H9 (cell line): ENCODE measurements at regions not wholly inside any gene's neighbourhood (a gene's known extent, or its start where the extent isn't known, plus 50 kb on each side); places are given as distances from the start of the nearest gene placed in this dataset.

Experiments used
- DNase-seq: peaks from one replicate; pipeline ENCODE4 v3.0.0-alpha.2; 2017
- H2AFZ ChIP-seq: one replicate; pipeline ENCODE4 v1.6.1; 2013; ENCODE audit warnings: mild to moderate bottlenecking, low read length, control low read depth, moderate library complexity
- H2AK5ac ChIP-seq: 2 replicates; pipeline ENCODE4 v1.6.1; 2013; ENCODE audit warnings: low read length, control low read depth, mixed read lengths; ENCODE audit not compliant: insufficient read length
- H2BK120ac ChIP-seq: one replicate; pipeline ENCODE4 v1.6.1; 2013; ENCODE audit warnings: low read depth, mild to moderate bottlenecking, low read length, control low read depth, inconsistent platforms; ENCODE audit not compliant: poor library complexity, severe bottlenecking
- H2BK12ac ChIP-seq: 2 replicates; pipeline ENCODE4 v1.6.1; 2013; ENCODE audit warnings: low read length, control low read depth, mixed read lengths, low read depth; ENCODE audit not compliant: insufficient read length
- H2BK15ac ChIP-seq: 2 replicates; pipeline ENCODE4 v1.6.1; 2013; ENCODE audit warnings: low read depth, low read length, control low read depth
- H2BK20ac ChIP-seq: one replicate; pipeline ENCODE4 v1.6.1; 2013; ENCODE audit warnings: low read depth, mild to moderate bottlenecking, low read length, control low read depth, inconsistent platforms; ENCODE audit not compliant: poor library complexity, severe bottlenecking
- H2BK5ac ChIP-seq: 2 replicates; pipeline ENCODE4 v1.6.1; 2013; ENCODE audit warnings: low read length, control low read depth, mixed read lengths; ENCODE audit not compliant: insufficient read length
- H3K14ac ChIP-seq: 2 replicates; pipeline ENCODE4 v1.6.1; 2013; ENCODE audit warnings: low read length, control low read depth; ENCODE audit not compliant: insufficient read depth
- H3K18ac ChIP-seq: 2 replicates; pipeline ENCODE4 v1.6.1; 2013; ENCODE audit warnings: low read depth, mild to moderate bottlenecking, mixed read lengths, low read length, control low read depth; ENCODE audit not compliant: insufficient read length
- H3K23ac ChIP-seq: 2 replicates; pipeline ENCODE4 v1.6.1; 2013; ENCODE audit warnings: low read length, control low read depth, mixed read lengths, low read depth; ENCODE audit not compliant: insufficient read length
- H3K23me2 ChIP-seq: 2 replicates; pipeline ENCODE4 v1.6.1; 2013; ENCODE audit warnings: low read depth, mild to moderate bottlenecking, mixed read lengths, low read length, control low read depth; ENCODE audit not compliant: insufficient read length, poor library complexity, severe bottlenecking
- H3K27ac ChIP-seq: 2 replicates; pipeline ENCODE4 v1.5.1; 2013; ENCODE audit warnings: low read length, control low read depth, mixed read lengths, low read depth; ENCODE audit not compliant: insufficient read length
- H3K27me3 ChIP-seq: 2 replicates; pipeline ENCODE4 v1.6.1; 2013; ENCODE audit warnings: low read length, control low read depth, inconsistent platforms; ENCODE audit not compliant: insufficient read depth
- H3K4ac ChIP-seq: 2 replicates; pipeline ENCODE4 v1.6.1; 2013; ENCODE audit warnings: low read depth, mild to moderate bottlenecking, control low read depth, inconsistent platforms, low read length, moderate library complexity
- H3K4me1 ChIP-seq: 2 replicates; pipeline ENCODE4 v1.6.1; 2013; ENCODE audit warnings: low read length, control low read depth, inconsistent platforms; ENCODE audit not compliant: insufficient read depth
- H3K4me2 ChIP-seq: 2 replicates; pipeline ENCODE4 v1.6.1; 2013; ENCODE audit warnings: low read length, control low read depth, mixed read lengths; ENCODE audit not compliant: insufficient read length, insufficient read depth
- H3K56ac ChIP-seq: 2 replicates; pipeline ENCODE4 v1.6.1; 2013; ENCODE audit warnings: low read depth, mild to moderate bottlenecking, mixed read lengths, low read length, control low read depth; ENCODE audit not compliant: insufficient read length
- H3K79me1 ChIP-seq: 2 replicates; pipeline ENCODE4 v1.6.1; 2013; ENCODE audit warnings: low read depth, mild to moderate bottlenecking, moderate library complexity, low read length, control low read depth, inconsistent platforms; ENCODE audit not compliant: insufficient read depth, poor library complexity, severe bottlenecking
- H3K79me2 ChIP-seq: 2 replicates; pipeline ENCODE4 v1.6.1; 2013; ENCODE audit warnings: low read length, control low read depth, inconsistent platforms; ENCODE audit not compliant: insufficient read depth
- H3K9ac ChIP-seq: 2 replicates; pipeline ENCODE4 v1.6.1; 2013; ENCODE audit warnings: low read length, control low read depth, mixed read lengths; ENCODE audit not compliant: insufficient read length; ENCODE audit errors: extremely low read depth
- H3K9me3 ChIP-seq: one replicate; pipeline ENCODE4 v1.6.1; 2013; ENCODE audit warnings: low read depth, low read length, inconsistent platforms; ENCODE audit not compliant: control insufficient read depth
- H3T11ph ChIP-seq: one replicate; pipeline ENCODE4 v1.6.1; 2013; ENCODE audit warnings: mild to moderate bottlenecking, low read length, control low read depth, inconsistent platforms
- H4K20me1 ChIP-seq: one replicate; pipeline ENCODE4 v1.6.1; 2013; ENCODE audit not compliant: control insufficient read depth, insufficient read length, insufficient read depth
- H4K5ac ChIP-seq: 2 replicates; pipeline ENCODE4 v1.6.1; 2013; ENCODE audit warnings: low read depth, mild to moderate bottlenecking, mixed read lengths, low read length, control low read depth; ENCODE audit not compliant: insufficient read length
- H4K8ac ChIP-seq: replicated peaks from 2 replicates; pipeline ENCODE4 v1.6.1; 2013; ENCODE audit warnings: low read length, control low read depth, mixed read lengths, low read depth; ENCODE audit not compliant: insufficient read length
- H4K91ac ChIP-seq: 2 replicates; pipeline ENCODE4 v1.6.1; 2013; ENCODE audit warnings: low read depth, mild to moderate bottlenecking, moderate library complexity, mixed read lengths, low read length, control low read depth; ENCODE audit not compliant: insufficient read length
- H3K27ac Mint-ChIP-seq, 3 experiments: 2 replicates in 2 of 3; 3 replicates in 1 of 3; pipeline ENCODE4 v1.8.0; 2020 to 2021; ENCODE audit warnings: mixed read lengths in 3 of 3, mild to moderate bottlenecking in 1 of 3, moderate library complexity in 1 of 3
- H3K27me3 Mint-ChIP-seq: 2 replicates; pipeline ENCODE4 v1.8.0; 2021; ENCODE audit warnings: low read depth, mild to moderate bottlenecking, moderate library complexity, mixed read lengths
- H3K36me3 Mint-ChIP-seq, 3 experiments: 2 replicates in 2 of 3; 3 replicates in 1 of 3; pipeline ENCODE4 v1.8.0; 2020 to 2021; ENCODE audit warnings: low read depth in 3 of 3, mixed read lengths in 3 of 3; ENCODE audit not compliant: insufficient read depth in 1 of 3
- H3K4me1 Mint-ChIP-seq, 2 experiments: 2 replicates each; pipeline ENCODE4 v1.8.0; 2020; ENCODE audit warnings: mixed read lengths in 2 of 2
- H3K4me3 Mint-ChIP-seq, 2 experiments: 2 replicates in 1 of 2; 3 replicates in 1 of 2; pipeline ENCODE4 v1.8.0; 2020 to 2021; ENCODE audit warnings: mild to moderate bottlenecking in 2 of 2, mixed read lengths in 2 of 2, moderate library complexity in 1 of 2
- H3K9me3 Mint-ChIP-seq, 2 experiments: 2 replicates in 1 of 2; 3 replicates in 1 of 2; pipeline ENCODE4 v1.8.0; 2020; ENCODE audit warnings: mild to moderate bottlenecking in 2 of 2, mixed read lengths in 2 of 2, moderate library complexity in 1 of 2
- CTCF ChIP-seq: fragments of 200-600 bp; sonication (generic); conservative IDR thresholded peaks from 3 replicates; pipeline ENCODE4 v1.8.0; 2021; ENCODE audit warnings: antibody characterized with exemption, mild to moderate bottlenecking
- WGBS: extraction: QIAGEN DNeasy Blood & Tissue Kit; methylation state at CpG from one replicate; pipeline ENCODE4 v1.1.7; 2013; ENCODE audit warnings: missing lambda C conversion rate, low lambda C conversion rate, mixed read lengths; ENCODE audit not compliant: insufficient read length; ENCODE audit errors: extremely low coverage; 5-methylcytosine and 5-hydroxymethylcytosine counted together

- H2BK5ac ChIP-seq: no peak overlapping the region
- H4K91ac ChIP-seq: no peak overlapping the region
- no peaks in the 10 kb centered on the region for H3K4me1 Mint-ChIP-seq
- no peak overlapping the region for H3K14ac ChIP-seq
- H3K79me1 ChIP-seq: no peaks in the 10 kb centered on the region
- H2AK5ac ChIP-seq: no peak overlapping the region
- no peaks in the 10 kb centered on the region for H3K4me1 ChIP-seq
- no peak overlapping the region for H3K27ac ChIP-seq
- H4K5ac ChIP-seq: no peak overlapping the region
- H3K23me2 ChIP-seq: no peaks in the 10 kb centered on the region
- H2BK120ac ChIP-seq: no peak overlapping the region
- WGBS: no CpG with 5 or more reads among the region's 9 CpGs
- no peak overlapping the region for H3K18ac ChIP-seq
- no peaks in the 10 kb centered on the region for H4K20me1 ChIP-seq
- H3K56ac ChIP-seq: no peak overlapping the region
- no peak overlapping the region for H3K4ac ChIP-seq
- peaks cover 15% of the 10 kb centered on the region for H3K27me3 Mint-ChIP-seq
- no peak overlapping the region for H2BK15ac ChIP-seq
- no peak overlapping the region for H2BK12ac ChIP-seq
- no peak overlapping the region for H3K23ac ChIP-seq
- no peaks in the 10 kb centered on the region for H3K79me2 ChIP-seq
- H3K9ac ChIP-seq: no peak overlapping the region
- H3T11ph ChIP-seq: no peak overlapping the region
- no peak overlapping the region for H4K8ac ChIP-seq
- no peak overlapping the region for H3K4me3 Mint-ChIP-seq
- no peaks in the 10 kb centered on the region for H3K27me3 ChIP-seq
- H3K36me3 Mint-ChIP-seq: no peaks in the 10 kb centered on the region
- H3K9me3 ChIP-seq: no peaks in the 10 kb centered on the region
- H2AFZ ChIP-seq: no peak overlapping the region
- no peak for TF ChIP-seq CTCF
- H3K27ac Mint-ChIP-seq: no peak overlapping the region
- H2BK20ac ChIP-seq: no peak overlapping the region
- no peak for DNase-seq
- no peak overlapping the region for H3K4me2 ChIP-seq
- H3K9me3 Mint-ChIP-seq: no peaks in the 10 kb centered on the region
Measured at GRCh38 chr12:115094163-115094816, 410.3 kb upstream of the TBX3 start.
